ENCODE measurements at regions not wholly inside any gene's neighbourhood (a gene's known extent, or its start where the extent isn't known, plus 50 kb on each side); places are given as distances from the start of the nearest gene placed in this dataset.
A peak's percentile ranks its signal among the peaks of the same experiment; 100 is the strongest.

DNA sequence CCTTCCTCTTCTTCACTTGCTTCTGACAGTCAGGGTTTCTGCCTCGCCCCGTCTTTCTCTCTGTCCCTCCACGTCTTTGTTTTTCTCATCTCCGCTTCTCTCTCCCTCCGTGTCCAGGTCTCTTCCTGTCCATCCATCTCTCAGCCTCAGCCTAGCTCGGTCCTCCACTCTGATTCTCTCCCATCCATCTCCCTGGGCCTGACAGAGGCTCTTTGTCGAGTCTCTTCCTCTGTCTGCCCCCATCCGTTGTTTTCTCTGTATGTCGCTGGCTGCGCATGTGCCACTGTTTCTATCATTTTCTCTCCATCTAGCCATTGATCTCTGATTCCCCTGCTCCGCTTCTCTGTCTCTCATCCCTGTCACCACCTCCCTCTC, 328.9 kb upstream of the TBX3 start:
- Histone ChIP-seq H3K79me1 (ENCODE audit: low read depth, low read length) (no peaks in the 10 kb centered on the region), H4K8ac (ENCODE audit: extremely low read depth, insufficient read depth, low read length) (no peak overlapping the region), H4K5ac (ENCODE audit: insufficient read length, low read depth, low read length) (no peak overlapping the region), H2AK5ac (ENCODE audit: low read depth, low read length) (no peak overlapping the region), H3K79me2 (ENCODE audit: control insufficient read depth in 1 of 2, insufficient read depth in 2 of 2, low read length in 2 of 2) (no peaks in the 10 kb centered on the region), H2BK120ac (replicated peaks; ENCODE audit: low read depth, low read length) (no peak overlapping the region), H2BK12ac (ENCODE audit: low read depth, low read length) (0 out of 2 replicates have a peak overlapping the region, but pooled peaks have one; percentile 18), H3K4me1 (replicated peaks in 1 of 4; ENCODE audit: control insufficient read depth in 3 of 4, insufficient read depth in 4 of 4, low read length in 3 of 4) (peaks cover 0 to 4% (median 3%) of the 10 kb centered on the region in 4 experiments; a peak in 3 of 7 replicates), H4K20me1 (replicated peaks in 1 of 2; ENCODE audit: control insufficient read depth in 1 of 2, insufficient read depth in 2 of 2, low read length in 2 of 2) (no peaks in the 10 kb centered on the region), H2BK5ac (ENCODE audit: low read depth, low read length) (no peak overlapping the region), H3K18ac (ENCODE audit: extremely low read depth, low read length) (peak overlapping the region; percentile 14; the same call in 1 of the 2 replicates), H3K56ac (replicated peaks; ENCODE audit: insufficient read length, low read depth, low read length) (no peak overlapping the region), H2AFZ (ENCODE audit: low read length) (peak overlapping the region; percentile 41; the same call in 1 of the 2 replicates), H3K36me3 (ENCODE audit: control insufficient read depth in 2 of 4, insufficient read depth in 4 of 4, low read length in 3 of 4) (no peaks in the 10 kb centered on the region), H3K14ac (ENCODE audit: insufficient read length) (no peak overlapping the region), H3K4ac (replicated peaks; ENCODE audit: insufficient read length, low read depth, low read length) (no peak overlapping the region), H3K27me3 (replicated peaks in 1 of 4; ENCODE audit: control insufficient read depth in 3 of 4, extremely low read depth in 1 of 4, insufficient read depth in 3 of 4, low read length in 3 of 4) (no peaks in the 10 kb centered on the region), H3K23me2 (ENCODE audit: low read depth, low read length) (peaks cover 2% of the 10 kb centered on the region; the same call in 1 of the 2 replicates), H3K4me3 (ENCODE audit: extremely low read depth in 1 of 4, insufficient read depth in 2 of 4, low read depth in 3 of 4, low read length in 4 of 4) (no peak overlapping the region), H3K23ac (ENCODE audit: insufficient read length) (no peak overlapping the region), H3K4me2 (ENCODE audit: insufficient read depth in 1 of 2, low read depth in 2 of 2, low read length in 2 of 2) (no peak overlapping the region), H2BK20ac (ENCODE audit: low read length) (no peak overlapping the region), H3K27ac (ENCODE audit: low read depth, low read length) (no peak overlapping the region), H4K91ac (replicated peaks; ENCODE audit: insufficient read length, low read length) (no peak overlapping the region), H3K9ac (replicated peaks in 1 of 4; ENCODE audit: extremely low read depth in 1 of 4, low read depth in 3 of 4, low read length in 3 of 4) (no peak overlapping the region), H2BK15ac (ENCODE audit: low read length) (no peak overlapping the region), H3K9me3 (ENCODE audit: insufficient read depth in 2 of 2, low read depth in 1 of 2, low read length in 1 of 2) (no peaks in the 10 kb centered on the region)
- DNase-seq (ENCODE audit: low read depth in 1 of 2, low spot score in 2 of 2) (no peak), FAIRE-seq (no peak)
- TF ChIP-seq EZH2 (IDR thresholded peaks at IDR 0.05; ENCODE audit: low read depth, low read length, severe bottlenecking): no peak
- TF ChIP-seq RNF2 (IDR thresholded peaks at IDR 0.05; ENCODE audit: borderline replicate concordance, low read depth, low read length, missing control alignments, poor library complexity, severe bottlenecking): no peak
- TF ChIP-seq ZNF274 (IDR thresholded peaks at IDR 0.05; ENCODE audit: borderline replicate concordance, extremely low read depth, low read length): no peak
- TF ChIP-seq HDAC6 (IDR thresholded peaks at IDR 0.05; ENCODE audit: low read depth, low read length): no peak
- TF ChIP-seq CEBPB (IDR thresholded peaks at IDR 0.05; ENCODE audit: low read depth, low read length): no peak
- TF ChIP-seq KDM4A (IDR thresholded peaks at IDR 0.05; ENCODE audit: low read depth, low read length, severe bottlenecking): no peak
- TF ChIP-seq JUND (IDR thresholded peaks at IDR 0.05; ENCODE audit: low read length): no peak
- POLR2A ChIA-PET (ENCODE audit: partially characterized antibody): no interaction called here
- 83% methylated on average over 11 of the region's 11 CpGs; no CpG with 5 or more reads in 1 of the 2 experiments for WGBS, 2 experiments (ENCODE audit: extremely low coverage in 1 of 2, insufficient coverage in 1 of 2, insufficient read length in 1 of 2, insufficient replicate concordance in 2 of 2, low coverage in 1 of 2, low lambda C conversion rate in 2 of 2, missing lambda C conversion rate in 1 of 2)
- CTCF ChIA-PET (ENCODE audit: partially characterized antibody): interaction anchor here (0.5 to 0.8 kb wide), 2 partner anchors 140 to 1439 kb away, joined by 3 to 4 read pairs; no protein-coding TSS in a partner anchor

All from H1 (cell line).